ENCODE measurements at regions not wholly inside any gene's neighbourhood (a gene's known extent, or its start where the extent isn't known, plus 50 kb on each side); places are given as distances from the start of the nearest gene placed in this dataset.

- Histone ChIP-seq H3K27me3 (ENCODE audit: insufficient read depth in 3 of 3, low read length in 2 of 3) (no peaks in the 10 kb centered on the region), H3K27ac (no peak overlapping the region), H3K4me3 (no peak overlapping the region), H3K36me3 (ENCODE audit: insufficient read depth in 1 of 2, low read depth in 1 of 2) (no peaks in the 10 kb centered on the region), H3K9me3 (no peaks in the 10 kb centered on the region), H3K4me1 (peaks cover 5% of the 10 kb centered on the region)
- DNase-seq: no peak
- no peak for TF ChIP-seq CTCF (IDR thresholded peaks at IDR 0.05)
- ATAC-seq: no peak
- intact Hi-C loops (cut with DNase I): no loop called here
- WGBS, 3 donors: 82 to 97% (median 84%) methylated on average over 1 of the region's 1 CpG
Measured at GRCh38 chr6:22666021-22666420, 96.7 kb downstream of the HDGFL1 start.

GRCh38 chr6:22666586-22666985 lies 97.2 kb downstream of the HDGFL1 start:
- Histone ChIP-seq H3K36me3 (ENCODE audit: insufficient read depth in 1 of 2, low read depth in 1 of 2) (no peaks in the 10 kb centered on the region), H3K9me3 (no peaks in the 10 kb centered on the region), H3K27me3 (ENCODE audit: insufficient read depth in 3 of 3, low read length in 2 of 3) (no peaks in the 10 kb centered on the region), H3K27ac (no peak overlapping the region), H3K4me3 (no peak overlapping the region), H3K4me1 (peaks cover 7% of the 10 kb centered on the region)
- DNase-seq (no peak), ATAC-seq (no peak)
- no peak for TF ChIP-seq CTCF (IDR thresholded peaks at IDR 0.05)
- 60 to 71% (median 66%) methylated on average over 2 of the region's 2 CpGs for WGBS, 3 donors
- intact Hi-C loops (cut with DNase I): no loop called here

- no peak overlapping the region for H3K27ac ChIP-seq
- WGBS, 3 donors: 32 to 46% (median 43%) methylated on average over 1 of the region's 1 CpG
- no peak overlapping the region for H3K4me3 ChIP-seq
- intact Hi-C loops (cut with DNase I): no loop called here
- DNase-seq (no peak), ATAC-seq (no peak)
- TF ChIP-seq CTCF (IDR thresholded peaks at IDR 0.05): no peak
- H3K36me3 ChIP-seq (ENCODE audit: insufficient read depth in 1 of 2, low read depth in 1 of 2): no peaks in the 10 kb centered on the region
- H3K9me3 ChIP-seq: no peaks in the 10 kb centered on the region
- H3K4me1 ChIP-seq: peaks cover 7% of the 10 kb centered on the region
- no peaks in the 10 kb centered on the region for H3K27me3 ChIP-seq (ENCODE audit: insufficient read depth in 3 of 3, low read length in 2 of 3)
Measured at GRCh38 chr6:22667855-22668254, 98.5 kb downstream of the HDGFL1 start.

- no peak overlapping the region for H3K27ac ChIP-seq
- H3K4me3 ChIP-seq: no peak overlapping the region
- intact Hi-C loops (cut with DNase I): no loop called here
- TF ChIP-seq CTCF (IDR thresholded peaks at IDR 0.05): no peak
- H3K9me3 ChIP-seq: no peaks in the 10 kb centered on the region
- no peak for DNase-seq
- no peaks in the 10 kb centered on the region for H3K27me3 ChIP-seq (ENCODE audit: insufficient read depth in 3 of 3, low read length in 2 of 3)
- ATAC-seq: no peak
- H3K36me3 ChIP-seq (ENCODE audit: insufficient read depth in 1 of 2, low read depth in 1 of 2): no peaks in the 10 kb centered on the region
- peaks cover 7% of the 10 kb centered on the region for H3K4me1 ChIP-seq
- 28 to 46% (median 30%) methylated on average over 3 of the region's 3 CpGs for WGBS, 3 donors
Measured at GRCh38 chr6:22668307-22668706, 98.9 kb downstream of the HDGFL1 start.

- Histone ChIP-seq H3K4me3 (no peak overlapping the region), H3K27me3 (ENCODE audit: insufficient read depth in 3 of 3, low read length in 2 of 3) (no peaks in the 10 kb centered on the region), H3K9me3 (no peaks in the 10 kb centered on the region), H3K27ac (no peak overlapping the region), H3K36me3 (ENCODE audit: insufficient read depth in 1 of 2, low read depth in 1 of 2) (no peaks in the 10 kb centered on the region), H3K4me1 (peaks cover 7% of the 10 kb centered on the region)
- intact Hi-C loops (cut with DNase I): loop anchor here in 1 of 2 donors (1.0 kb wide), 1 partner anchor 17 kb away; no protein-coding TSS in a partner anchor
- ATAC-seq (no peak), DNase-seq (no peak)
- TF ChIP-seq CTCF (IDR thresholded peaks at IDR 0.05): no peak
- WGBS, 3 donors: 81 to 94% (median 93%) methylated on average over 3 of the region's 3 CpGs
Measured at GRCh38 chr6:22668717-22669116, 99.4 kb downstream of the HDGFL1 start.
